Activated T-cell treated with anti-CD3 and anti-CD28 coated beads, Interleukin-2, amount 50 U/mL, for 72 hours (primary cell): ENCODE measurements at regions not wholly inside any gene's neighbourhood (a gene's known extent, or its start where the extent isn't known, plus 50 kb on each side); places are given as distances from the start of the nearest gene placed in this dataset.
A peak's percentile ranks its signal among the peaks of the same experiment; 100 is the strongest.

Source experiments
- ATAC-seq, 2 donors: fragments of 150-1000 bp; cut with Tn5 transposase; replicated peaks in 1 of 2; 2 replicates each; pipeline ENCODE4 v1.10.0; 2021; ENCODE audit warnings: moderate library complexity in 2 of 2, mild to moderate bottlenecking in 1 of 2
- DNase-seq, 2 donors: peaks; one replicate each; pipeline ENCODE4 v3.0.0; 2021 to 2022; ENCODE audit warnings: mixed read lengths in 1 of 2
- H3K27ac Mint-ChIP-seq: one replicate; pipeline ENCODE4 v1.8.0; 2022; ENCODE audit warnings: mild to moderate bottlenecking, moderate library complexity, mixed read lengths
- H3K27me3 Mint-ChIP-seq: one replicate; pipeline ENCODE4 v1.8.0; 2022; ENCODE audit warnings: low read depth, mixed read lengths
- H3K36me3 Mint-ChIP-seq, 2 donors: one replicate each; pipeline ENCODE4 v1.8.0; 2022; ENCODE audit warnings: mixed read lengths in 2 of 2, mild to moderate bottlenecking in 1 of 2; ENCODE audit not compliant: insufficient read depth in 2 of 2
- H3K4me1 Mint-ChIP-seq: one replicate; pipeline ENCODE4 v1.8.0; 2022; ENCODE audit warnings: low read depth, mixed read lengths
- H3K4me3 Mint-ChIP-seq, 2 donors: one replicate each; pipeline ENCODE4 v1.8.0; 2022; ENCODE audit warnings: mild to moderate bottlenecking in 2 of 2, mixed read lengths in 2 of 2, moderate library complexity in 2 of 2
- H3K9me3 Mint-ChIP-seq, 2 donors: one replicate each; pipeline ENCODE4 v1.8.0; 2022; ENCODE audit warnings: mixed read lengths in 2 of 2

DNA sequence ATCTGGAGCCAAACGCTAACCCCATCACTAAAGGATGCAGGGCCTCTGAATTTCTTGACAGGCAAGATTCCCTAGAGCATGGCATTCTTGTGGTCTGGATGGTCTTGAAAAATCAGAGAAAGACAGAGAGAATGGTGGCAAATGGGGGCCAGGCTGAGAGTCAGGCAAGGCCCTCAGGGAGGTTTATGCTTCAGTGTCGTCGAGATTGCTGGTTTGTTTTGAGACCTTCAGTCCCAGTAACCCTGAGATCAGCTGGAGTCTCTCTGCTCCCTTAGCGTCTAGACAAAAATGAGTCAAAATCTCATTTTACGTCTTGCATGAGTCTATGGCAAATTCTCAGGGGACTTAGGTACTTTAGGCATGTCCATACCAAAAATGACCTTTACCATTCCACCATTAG is 539.3 kb downstream of the SOX6 start:
- Mint-ChIP-seq H3K27ac (peak overlapping the region; percentile 6), H3K36me3 (peaks cover 0 to 2% of the 10 kb centered on the region in 2 donors), H3K4me1 (peaks cover 19% of the 10 kb centered on the region), H3K9me3 (peaks cover 1 to 2% of the 10 kb centered on the region in 2 donors), H3K4me3 (peak overlapping the region in 1 of 2 donors; percentile 25), H3K27me3 (peaks cover 27% of the 10 kb centered on the region)
- ATAC-seq (no peak), DNase-seq (no peak)

DNA sequence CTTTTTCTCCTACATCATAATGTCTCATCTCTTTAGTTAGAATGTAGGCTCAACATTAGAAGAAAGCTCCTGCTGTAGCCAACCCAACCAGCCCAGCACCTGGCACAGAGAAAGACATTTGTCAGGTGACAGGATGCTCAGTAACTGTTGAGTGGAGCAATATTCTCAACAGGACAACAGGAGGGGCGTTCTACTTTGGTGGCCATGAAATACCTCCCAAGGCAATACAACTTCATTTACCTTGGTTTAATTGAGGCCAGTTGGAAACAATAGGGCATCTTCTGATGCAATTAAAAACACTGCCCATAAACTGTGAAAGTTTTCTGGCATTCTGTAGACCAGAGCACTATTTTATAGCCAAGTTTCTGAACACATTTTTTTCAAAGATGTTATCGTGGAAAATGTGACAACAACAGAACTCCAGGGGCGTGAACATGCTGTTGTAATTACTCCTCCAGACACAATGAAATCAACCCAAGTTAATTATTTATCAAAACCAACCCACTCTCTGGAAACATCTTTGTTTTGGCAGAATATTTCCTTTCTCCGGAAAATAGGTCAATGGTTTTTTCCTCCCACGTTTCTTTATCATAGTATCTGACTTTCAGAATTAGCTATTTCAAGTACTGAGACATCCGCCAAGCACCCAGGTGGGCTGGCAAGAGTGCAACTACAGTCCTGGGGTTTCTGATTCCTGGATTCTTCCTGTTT is 538.1 kb downstream of the SOX6 start:
- Mint-ChIP-seq H3K9me3 (peaks cover 1 to 2% of the 10 kb centered on the region in 2 donors), H3K27me3 (peaks cover 21% of the 10 kb centered on the region), H3K27ac (peak overlapping the region; percentile 52), H3K4me1 (peaks cover 19% of the 10 kb centered on the region), H3K4me3 (peak overlapping the region in 1 of 2 donors; percentile 36), H3K36me3 (peaks cover 0 to 2% of the 10 kb centered on the region in 2 donors)
- ATAC-seq (peak; percentile 25 to 33), DNase-seq (no peak)

DNA sequence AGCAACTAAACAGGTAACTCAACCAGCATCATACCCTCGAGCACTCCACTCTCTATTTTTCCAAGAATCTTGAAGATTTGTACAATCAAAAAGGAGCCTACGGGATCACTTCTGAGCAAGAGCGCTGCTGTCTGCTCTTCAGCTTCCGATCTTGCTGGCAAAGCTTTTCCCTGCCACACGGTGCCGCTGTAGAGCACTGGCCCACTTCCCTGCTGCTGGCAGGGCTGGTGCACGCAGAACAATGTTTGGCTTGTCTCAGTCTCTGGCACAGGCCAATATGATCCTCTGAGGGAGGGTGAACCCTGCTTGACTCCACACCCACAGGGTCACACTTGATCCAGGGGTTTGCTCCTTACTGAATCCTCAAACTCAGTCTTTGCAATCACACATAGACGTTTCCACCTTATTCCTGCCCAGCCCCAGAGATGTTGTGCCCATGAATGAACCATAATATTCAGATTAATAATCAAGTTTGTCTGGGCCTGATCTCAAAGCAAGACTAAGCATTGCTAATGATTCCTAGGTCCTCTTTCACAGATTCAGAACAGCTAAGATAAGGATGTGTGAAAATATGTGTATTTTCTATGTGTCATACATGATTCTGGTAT is 536.6 kb downstream of the SOX6 start:
- peaks cover 0 to 2% of the 10 kb centered on the region in 2 donors for H3K36me3 Mint-ChIP-seq

DNA sequence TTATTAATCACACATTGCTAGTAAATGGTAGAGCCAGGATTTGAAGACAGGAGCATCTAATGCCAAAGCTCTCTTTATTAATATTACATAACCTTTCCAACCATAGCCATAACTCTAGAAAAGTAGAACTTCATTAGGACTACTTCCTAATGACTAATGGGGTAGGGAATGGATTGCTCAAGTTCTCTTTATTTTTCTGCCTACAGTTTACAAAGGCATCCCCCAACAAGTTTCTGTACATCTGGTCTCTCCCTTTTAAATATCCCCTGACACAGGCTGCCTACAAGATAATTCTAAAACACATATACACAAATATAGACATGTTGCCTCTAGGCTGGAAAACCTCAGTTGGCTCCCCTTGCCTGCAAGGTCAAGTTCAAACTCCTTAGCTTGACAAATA is 534.9 kb downstream of the SOX6 start:
- ATAC-seq (no peak), DNase-seq (no peak)
- Mint-ChIP-seq H3K27ac (no peak overlapping the region), H3K27me3 (peaks cover 21% of the 10 kb centered on the region), H3K4me3 (no peak overlapping the region), H3K36me3 (peaks cover 0 to 2% of the 10 kb centered on the region in 2 donors), H3K9me3 (peaks cover 1 to 2% of the 10 kb centered on the region in 2 donors), H3K4me1 (peaks cover 19% of the 10 kb centered on the region)

More for the DNA sequence above, 536.6 kb downstream of the SOX6 start:
- Mint-ChIP-seq H3K4me3 (no peak overlapping the region), H3K27me3 (peaks cover 21% of the 10 kb centered on the region), H3K27ac (peak overlapping the region; percentile 39), H3K4me1 (peaks cover 19% of the 10 kb centered on the region), H3K9me3 (peaks cover 1 to 2% of the 10 kb centered on the region in 2 donors)
- ATAC-seq (peak; percentile 32 to 47), DNase-seq (peak; percentile 46 to 57)

DNA sequence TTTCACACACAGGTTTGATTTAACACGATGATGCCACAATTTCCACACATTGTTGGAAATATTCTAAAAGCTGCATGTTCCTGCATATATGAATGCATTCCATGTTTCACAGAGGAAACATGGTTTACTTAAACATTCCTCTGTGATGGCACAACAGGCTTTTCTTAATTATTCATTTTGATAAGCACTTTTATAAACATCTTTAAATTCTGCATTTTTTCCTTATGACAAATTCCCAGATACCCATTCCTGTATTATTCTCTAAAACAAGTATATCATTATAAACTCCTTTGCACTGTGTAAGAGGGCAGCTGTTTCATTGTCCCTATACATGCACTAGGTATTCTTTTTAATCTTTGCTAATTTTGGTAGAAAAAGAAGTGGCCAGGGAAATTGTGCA is 532.3 kb downstream of the SOX6 start:
- H3K27ac Mint-ChIP-seq = no peak overlapping the region
- no peaks in the 10 kb centered on the region for H3K9me3 Mint-ChIP-seq
- ATAC-seq (no peak), DNase-seq (no peak)
- H3K4me1 Mint-ChIP-seq = peaks cover 7% of the 10 kb centered on the region
- H3K36me3 Mint-ChIP-seq = no peaks in the 10 kb centered on the region
- peaks cover 10% of the 10 kb centered on the region for H3K27me3 Mint-ChIP-seq
- no peak overlapping the region for H3K4me3 Mint-ChIP-seq

DNA sequence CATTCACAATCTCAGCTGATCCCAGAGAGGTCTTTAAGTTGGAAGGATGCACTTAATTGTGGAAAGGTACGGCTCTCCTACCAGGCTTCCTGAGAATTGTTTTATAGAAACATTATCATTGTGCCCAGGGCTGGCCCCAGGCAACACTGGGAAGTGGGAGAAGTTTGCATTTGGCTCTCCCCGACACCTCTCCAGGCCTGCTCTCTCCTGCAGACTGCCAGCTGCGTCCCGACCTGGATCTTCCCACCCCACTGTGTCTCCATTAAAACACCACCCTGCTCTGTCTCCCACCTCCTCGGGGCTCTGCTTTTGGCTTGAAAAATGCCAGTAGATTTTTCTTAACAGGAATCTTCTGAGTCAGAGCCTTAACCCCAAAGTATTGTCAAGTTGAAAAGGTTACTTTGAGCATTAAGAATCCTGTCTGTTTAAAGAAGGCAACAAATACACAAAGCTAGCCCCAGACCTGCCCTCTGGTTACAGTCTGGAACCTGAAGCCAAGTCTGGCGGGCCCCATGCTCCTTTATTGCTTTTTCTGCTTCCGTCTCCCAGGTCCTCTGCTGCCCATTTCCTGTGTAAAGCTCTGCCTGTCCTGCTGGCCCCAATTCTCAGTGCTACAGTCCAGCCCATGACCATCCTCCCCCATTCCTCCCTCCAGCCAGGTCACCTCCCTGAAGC is 530.2 kb downstream of the SOX6 start:
- H3K27ac Mint-ChIP-seq = no peak overlapping the region
- no peaks in the 10 kb centered on the region for H3K36me3 Mint-ChIP-seq
- H3K4me1 Mint-ChIP-seq = no peaks in the 10 kb centered on the region

DNA sequence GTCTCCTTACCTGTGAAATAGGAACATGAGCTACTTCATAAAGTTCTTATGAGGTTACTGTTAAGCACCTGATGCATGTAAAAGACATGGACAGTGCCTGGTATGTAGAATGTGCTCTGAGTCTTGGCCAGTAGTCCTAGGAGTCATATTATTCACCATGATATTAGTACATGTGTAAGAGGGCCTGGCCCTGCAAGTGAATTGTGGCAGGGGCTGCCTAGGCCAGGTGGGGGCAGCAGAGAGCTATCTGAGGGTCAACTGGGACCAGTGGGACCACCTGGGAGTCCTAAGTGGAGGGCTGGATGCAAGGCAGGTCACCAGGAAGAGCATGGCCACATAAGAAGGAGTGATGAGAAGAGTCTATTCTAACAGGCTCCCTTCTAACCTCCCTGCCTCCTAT is 529.5 kb downstream of the SOX6 start:
- no peaks in the 10 kb centered on the region for H3K36me3 Mint-ChIP-seq
- no peak overlapping the region for H3K27ac Mint-ChIP-seq
- no peak overlapping the region for H3K4me3 Mint-ChIP-seq
- ATAC-seq (peak in 1 of 2 donors; percentile 33), DNase-seq (peak; percentile 28 to 31)
- H3K4me1 Mint-ChIP-seq = no peaks in the 10 kb centered on the region
- no peaks in the 10 kb centered on the region for H3K9me3 Mint-ChIP-seq
- no peaks in the 10 kb centered on the region for H3K27me3 Mint-ChIP-seq

More for the DNA sequence above, 530.2 kb downstream of the SOX6 start:
- H3K27me3 Mint-ChIP-seq = no peaks in the 10 kb centered on the region
- no peaks in the 10 kb centered on the region for H3K9me3 Mint-ChIP-seq
- DNase-seq = no peak
- no peak overlapping the region for H3K4me3 Mint-ChIP-seq
- ATAC-seq = no peak

DNA sequence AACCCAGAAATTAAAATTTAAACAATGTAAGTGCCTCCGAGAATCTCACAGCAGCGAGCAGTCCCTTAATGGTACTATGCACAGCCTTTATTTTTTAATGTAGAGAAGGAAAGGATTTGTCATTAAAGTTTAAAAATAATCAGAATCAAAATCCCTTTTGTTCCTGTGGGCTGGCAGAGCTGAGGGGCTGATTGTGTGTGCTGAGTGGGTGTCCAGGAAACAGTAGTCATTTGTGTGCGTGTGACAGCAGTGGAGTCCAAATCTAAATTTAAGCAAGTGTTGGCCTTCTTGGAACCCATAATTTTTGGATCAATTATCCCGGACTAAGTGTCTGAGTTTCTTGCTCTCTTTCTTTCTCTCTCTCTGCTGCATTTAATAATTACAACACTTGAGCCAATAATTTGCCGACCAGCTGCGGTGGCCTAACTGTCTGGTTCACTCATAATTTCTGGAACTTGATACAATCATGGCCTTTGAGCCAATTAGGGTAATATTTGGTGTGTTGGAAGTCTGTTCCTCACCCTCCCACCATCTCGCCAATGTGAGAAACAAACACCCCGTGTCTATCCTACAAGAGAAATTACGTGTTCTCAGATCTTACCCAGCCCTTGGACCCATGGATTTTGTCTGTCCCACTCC is 528.0 kb downstream of the SOX6 start:
- H3K36me3 Mint-ChIP-seq = no peaks in the 10 kb centered on the region
- H3K27me3 Mint-ChIP-seq = no peaks in the 10 kb centered on the region
- no peak for ATAC-seq
- no peaks in the 10 kb centered on the region for H3K9me3 Mint-ChIP-seq
- H3K4me1 Mint-ChIP-seq = no peaks in the 10 kb centered on the region
- H3K4me3 Mint-ChIP-seq = no peak overlapping the region
- no peak for DNase-seq
- H3K27ac Mint-ChIP-seq = no peak overlapping the region

DNA sequence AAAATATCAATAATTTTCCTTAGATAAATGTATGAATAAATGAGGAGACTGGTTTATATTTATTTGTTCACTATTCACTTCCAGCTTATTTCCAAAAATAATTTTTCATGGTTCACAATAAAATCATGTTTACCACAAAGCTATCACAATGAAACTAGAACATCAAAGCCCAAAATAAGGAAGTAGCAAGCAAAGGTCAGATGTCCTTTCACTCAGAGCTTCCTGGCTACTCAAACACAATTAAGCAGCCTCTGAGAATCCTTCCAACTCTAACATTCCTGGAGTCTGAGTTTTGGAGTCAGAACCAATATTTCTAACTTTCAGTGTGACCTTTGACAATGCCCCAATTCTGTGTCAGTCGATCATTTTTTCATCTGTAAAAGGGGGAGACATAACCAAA is 527.0 kb downstream of the SOX6 start:
- ATAC-seq = no peak
- no peaks in the 10 kb centered on the region for H3K36me3 Mint-ChIP-seq
- no peak overlapping the region for H3K27ac Mint-ChIP-seq
- H3K4me3 Mint-ChIP-seq = no peak overlapping the region
- no peaks in the 10 kb centered on the region for H3K4me1 Mint-ChIP-seq
- H3K27me3 Mint-ChIP-seq = no peaks in the 10 kb centered on the region
- no peak for DNase-seq
- H3K9me3 Mint-ChIP-seq = no peaks in the 10 kb centered on the region

DNA sequence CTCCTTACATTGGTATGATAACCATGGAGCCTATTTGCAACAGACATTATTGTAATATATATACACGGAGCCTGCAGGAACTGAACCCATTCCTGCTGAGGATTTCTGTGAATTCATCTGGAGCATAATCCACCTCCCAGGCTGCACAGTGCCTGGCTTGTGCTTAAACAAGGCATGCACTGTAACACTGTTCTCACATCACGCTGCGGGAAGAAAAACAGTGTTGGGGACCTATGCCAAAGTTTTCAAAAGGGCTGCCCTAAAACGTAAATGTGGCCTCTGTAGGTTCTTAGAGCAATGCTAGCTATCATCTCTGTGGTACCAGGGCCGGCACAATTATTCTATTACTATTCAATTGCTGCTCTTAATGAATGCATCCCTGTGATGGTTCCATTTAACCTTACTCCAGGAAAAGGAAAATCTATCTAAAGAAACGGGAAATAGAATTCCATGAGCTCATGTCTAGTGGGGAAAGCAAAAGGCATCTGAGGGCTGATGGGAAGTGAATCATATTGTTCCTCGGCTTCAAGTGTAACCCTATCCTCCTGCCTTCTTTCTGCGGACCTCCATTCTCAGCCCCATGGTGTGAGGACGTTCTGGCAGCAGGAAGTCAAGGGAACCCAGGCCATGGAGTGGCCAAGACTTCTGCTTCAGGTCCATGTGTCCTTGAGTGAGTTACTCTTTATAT is 525.5 kb downstream of the SOX6 start:
- Mint-ChIP-seq H3K27me3 (no peaks in the 10 kb centered on the region), H3K9me3 (no peaks in the 10 kb centered on the region), H3K27ac (no peak overlapping the region), H3K4me1 (no peaks in the 10 kb centered on the region), H3K4me3 (no peak overlapping the region), H3K36me3 (no peaks in the 10 kb centered on the region)
- ATAC-seq (no peak), DNase-seq (no peak)

DNA sequence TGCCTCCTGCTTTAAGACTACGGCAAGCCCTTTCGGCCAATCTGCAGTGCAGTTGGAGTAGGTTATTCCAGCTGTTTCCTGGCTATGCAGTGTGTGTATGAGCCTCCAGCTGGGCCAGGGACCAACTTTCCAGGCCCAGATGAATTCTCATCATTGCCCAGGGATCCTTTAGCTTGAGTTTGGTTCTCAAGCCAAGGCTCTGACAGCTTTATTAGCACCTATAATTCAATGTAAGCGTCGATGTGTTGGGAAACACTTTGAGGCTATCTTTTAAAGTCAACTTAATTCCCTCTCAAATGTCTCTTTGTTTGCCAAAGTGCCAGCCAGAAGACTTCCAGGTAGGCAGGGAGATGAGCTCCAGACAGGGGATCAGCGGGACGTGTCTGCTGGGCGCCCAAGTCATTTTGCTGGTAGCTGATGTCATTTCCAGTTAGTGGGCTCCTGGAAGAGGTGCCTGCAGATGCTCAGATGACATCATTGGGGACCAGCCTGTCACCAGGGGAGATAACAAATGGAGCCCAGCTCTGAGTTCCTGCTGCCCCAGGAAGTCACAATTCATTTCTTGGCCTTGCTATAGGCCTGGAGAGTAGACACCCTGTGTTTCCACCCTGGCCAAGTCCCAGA is 520.4 kb downstream of the SOX6 start:
- no peak overlapping the region for H3K27ac Mint-ChIP-seq
- H3K4me1 Mint-ChIP-seq = no peaks in the 10 kb centered on the region
- no peak for DNase-seq
- H3K36me3 Mint-ChIP-seq = no peaks in the 10 kb centered on the region
- H3K9me3 Mint-ChIP-seq = peaks cover 0 to 5% of the 10 kb centered on the region in 2 donors
- no peak overlapping the region for H3K4me3 Mint-ChIP-seq
- ATAC-seq = no peak
- no peaks in the 10 kb centered on the region for H3K27me3 Mint-ChIP-seq

DNA sequence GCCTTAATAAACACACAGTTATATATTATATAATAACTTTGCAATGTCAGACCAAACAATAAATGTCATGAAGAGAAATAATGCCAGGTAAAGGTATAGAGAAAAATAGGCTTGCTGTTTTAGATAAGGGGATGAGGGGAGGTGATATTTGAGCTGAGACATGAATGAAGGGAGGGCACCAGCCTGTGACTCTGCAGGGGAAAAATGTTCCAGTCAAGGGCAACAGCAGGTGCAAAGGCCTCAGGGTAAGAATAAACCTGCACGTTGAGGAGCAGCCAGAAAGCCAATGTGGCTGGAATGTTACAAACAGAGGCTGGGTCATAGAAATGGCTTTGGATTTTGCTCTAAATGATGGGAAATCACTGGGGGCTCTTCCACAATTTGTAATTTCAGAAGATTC is 519.6 kb downstream of the SOX6 start:
- H3K4me3 Mint-ChIP-seq = no peak overlapping the region
- ATAC-seq (no peak), DNase-seq (no peak)
- H3K36me3 Mint-ChIP-seq = no peaks in the 10 kb centered on the region
- H3K9me3 Mint-ChIP-seq = peaks cover 0 to 5% of the 10 kb centered on the region in 2 donors
- H3K27ac Mint-ChIP-seq = no peak overlapping the region
- H3K27me3 Mint-ChIP-seq = no peaks in the 10 kb centered on the region
- H3K4me1 Mint-ChIP-seq = no peaks in the 10 kb centered on the region
